Ectodermal cell (in vitro differentiated cells): ENCODE measurements at regions not wholly inside any gene's neighbourhood (a gene's known extent, or its start where the extent isn't known, plus 50 kb on each side); places are given as distances from the start of the nearest gene placed in this dataset.
"Not testable (repeated sequence)": the region's sequence is repeated elsewhere in the genome, so short reads cannot be mapped to it uniquely, and the experiment has no call there.

Experiments used
- H3K27ac ChIP-seq: 2 replicates; pipeline ENCODE4 v1.7.0; 2013; ENCODE audit warnings: mild to moderate bottlenecking, low read depth, low read length; ENCODE audit not compliant: insufficient read depth, poor library complexity, severe bottlenecking
- H3K27me3 ChIP-seq: 2 replicates; pipeline ENCODE4 v1.7.0; 2013; ENCODE audit warnings: mild to moderate bottlenecking, low read length; ENCODE audit not compliant: insufficient read depth, control insufficient read depth, poor library complexity, severe bottlenecking
- H3K36me3 ChIP-seq: one replicate; pipeline ENCODE4 v1.7.0; 2013; ENCODE audit warnings: low read length; ENCODE audit not compliant: control insufficient read depth, insufficient read depth
- H3K4me1 ChIP-seq: one replicate; pipeline ENCODE4 v1.7.0; 2013; ENCODE audit warnings: low read length; ENCODE audit not compliant: control insufficient read depth, insufficient read depth
- H3K4me3 ChIP-seq: 2 replicates; pipeline ENCODE4 v1.7.0; 2013; ENCODE audit warnings: low read depth, low read length, control low read depth; ENCODE audit not compliant: insufficient read depth
- H3K9me3 ChIP-seq: 2 replicates; pipeline ENCODE4 v1.7.0; 2013; ENCODE audit warnings: mild to moderate bottlenecking, low read length, moderate library complexity; ENCODE audit not compliant: control insufficient read depth
- WGBS, 2 experiments: methylation state at CpG; one replicate each; pipeline ENCODE4 v1.1.7; 2013; ENCODE audit warnings: missing lambda C conversion rate in 2 of 2; 5-methylcytosine and 5-hydroxymethylcytosine counted together

- no peaks in the 10 kb centered on the region for H3K36me3 ChIP-seq
- 92 to 100% methylated on average over 1 of the region's 1 CpG for WGBS, 2 experiments
- no peaks in the 10 kb centered on the region for H3K27me3 ChIP-seq
- no peak overlapping the region for H3K27ac ChIP-seq
- no peaks in the 10 kb centered on the region for H3K9me3 ChIP-seq
- H3K4me1 ChIP-seq, result no peaks in the 10 kb centered on the region
- no peak overlapping the region for H3K4me3 ChIP-seq
Observed at GRCh38 chr7:10632712-10633111, 341.0 kb upstream of the PHF14 start.

GRCh38 chr7:10634239-10634638 is 339.4 kb upstream of the PHF14 start:
- Histone ChIP-seq H3K27ac (no peak overlapping the region), H3K27me3 (no peaks in the 10 kb centered on the region), H3K4me3 (no peak overlapping the region), H3K9me3 (no peaks in the 10 kb centered on the region), H3K4me1 (no peaks in the 10 kb centered on the region), H3K36me3 (no peaks in the 10 kb centered on the region)
- WGBS, 2 experiments, result 86 to 100% methylated on average over 1 to 2 of the region's 2 CpGs

- Histone ChIP-seq H3K4me3 (no peak overlapping the region), H3K27me3 (no peaks in the 10 kb centered on the region), H3K36me3 (no peaks in the 10 kb centered on the region), H3K9me3 (no peaks in the 10 kb centered on the region), H3K27ac (no peak overlapping the region), H3K4me1 (no peaks in the 10 kb centered on the region)
- WGBS, 2 experiments, result 95 to 100% methylated on average over 2 to 3 of the region's 3 CpGs
Observed at GRCh38 chr7:10637991-10638390, 335.7 kb upstream of the PHF14 start.

- Histone ChIP-seq H3K27me3 (no peaks in the 10 kb centered on the region), H3K9me3 (no peaks in the 10 kb centered on the region), H3K27ac (no peak overlapping the region), H3K4me1 (no peaks in the 10 kb centered on the region), H3K4me3 (no peak overlapping the region), H3K36me3 (no peaks in the 10 kb centered on the region)
- 89 to 95% methylated on average over 2 of the region's 2 CpGs for WGBS, 2 experiments
Observed at GRCh38 chr7:10643545-10643944, 330.1 kb upstream of the PHF14 start.

GRCh38 chr7:10644849-10645248 is 328.8 kb upstream of the PHF14 start:
- Histone ChIP-seq H3K27me3 (no peaks in the 10 kb centered on the region), H3K36me3 (no peaks in the 10 kb centered on the region), H3K9me3 (no peaks in the 10 kb centered on the region), H3K4me1 (no peaks in the 10 kb centered on the region), H3K4me3 (no peak overlapping the region), H3K27ac (no peak overlapping the region)
- 86 to 87% methylated on average over 3 of the region's 3 CpGs for WGBS, 2 experiments

GRCh38 chr7:10646194-10646593 is 327.5 kb upstream of the PHF14 start:
- no peaks in the 10 kb centered on the region for H3K36me3 ChIP-seq
- H3K27ac ChIP-seq, result no peak overlapping the region
- H3K4me1 ChIP-seq, result no peaks in the 10 kb centered on the region
- H3K4me3 ChIP-seq, result no peak overlapping the region
- WGBS, 2 experiments, result 94 to 100% methylated on average over 3 to 5 of the region's 5 CpGs
- H3K27me3 ChIP-seq, result no peaks in the 10 kb centered on the region
- H3K9me3 ChIP-seq, result no peaks in the 10 kb centered on the region

- no peak overlapping the region for H3K27ac ChIP-seq
- H3K4me3 ChIP-seq, result no peak overlapping the region
- no peaks in the 10 kb centered on the region for H3K36me3 ChIP-seq
- H3K27me3 ChIP-seq, result no peaks in the 10 kb centered on the region
- H3K9me3 ChIP-seq, result no peaks in the 10 kb centered on the region
- no peaks in the 10 kb centered on the region for H3K4me1 ChIP-seq
- WGBS, 2 experiments, result 94 to 95% methylated on average over 5 of the region's 5 CpGs
Observed at GRCh38 chr7:10648289-10648688, 325.4 kb upstream of the PHF14 start.

GRCh38 chr7:10649120-10649519 is 324.6 kb upstream of the PHF14 start:
- H3K4me1 ChIP-seq, H3K27ac ChIP-seq, H3K27me3 ChIP-seq, H3K4me3 ChIP-seq, H3K36me3 ChIP-seq, H3K9me3 ChIP-seq: not testable (repeated sequence)
- 84 to 87% methylated on average over 7 of the region's 7 CpGs for WGBS, 2 experiments

- no peaks in the 10 kb centered on the region for H3K27me3 ChIP-seq
- H3K9me3 ChIP-seq, result no peaks in the 10 kb centered on the region
- 83 to 91% methylated on average over 1 of the region's 1 CpG for whole genome bisulfite sequencing, 2 experiments
- H3K27ac ChIP-seq, result no peak overlapping the region
- H3K4me3 ChIP-seq, result no peak overlapping the region
- no peaks in the 10 kb centered on the region for H3K36me3 ChIP-seq
- H3K4me1 ChIP-seq, result no peaks in the 10 kb centered on the region
Observed at GRCh38 chr7:10655031-10655430, 318.6 kb upstream of the PHF14 start.

- Histone ChIP-seq H3K27me3 (no peaks in the 10 kb centered on the region), H3K4me1 (no peaks in the 10 kb centered on the region), H3K4me3 (no peak overlapping the region), H3K9me3 (no peaks in the 10 kb centered on the region), H3K27ac (no peak overlapping the region), H3K36me3 (no peaks in the 10 kb centered on the region)
- WGBS, 2 experiments, result 50 to 52% methylated on average over 1 of the region's 1 CpG
Observed at GRCh38 chr7:10657201-10657600, 316.5 kb upstream of the PHF14 start.

- Histone ChIP-seq H3K9me3 (no peaks in the 10 kb centered on the region), H3K27me3 (no peaks in the 10 kb centered on the region), H3K4me3 (no peak overlapping the region), H3K4me1 (no peaks in the 10 kb centered on the region), H3K27ac (no peak overlapping the region), H3K36me3 (no peaks in the 10 kb centered on the region)
Observed at GRCh38 chr7:10657837-10658236, 315.8 kb upstream of the PHF14 start.
